IMR-90 (cell line): ENCODE measurements at regions not wholly inside any gene's neighbourhood (a gene's known extent, or its start where the extent isn't known, plus 50 kb on each side); places are given as distances from the start of the nearest gene placed in this dataset.

Source experiments
- ATAC-seq: fragments of 200-7000 bp; cut with Tn5 transposase; 2 replicates; pipeline ENCODE4 v1.9.1; 2020; ENCODE audit warnings: low read depth, mild to moderate bottlenecking, moderate library complexity
- BruUV-seq: library from RNA; stranded (reverse); fragments of 400-500 nt; replicated peaks from 2 replicates; lab custom pipeline; 2021; lab: Mats Ljungman, UMichigan
- CTCF ChIA-PET: fragments of 300-600 bp; formaldehyde crosslinking; extraction: SDS; loops from one replicate; lab custom pipeline; 2021; ENCODE audit warnings: antibody characterized with exemption; lab: Yijun Ruan, JAX
- POLR2A ChIA-PET: fragments of 300-600 bp; sonication (Branson Sonifier 250); formaldehyde crosslinking; loops from one replicate; lab custom pipeline; 2022; ENCODE audit warnings: antibody characterized with exemption; ENCODE audit not compliant: unreplicated experiment; lab: Charles Lee
- DNase-seq: peaks from one replicate; pipeline ENCODE4 v3.0.0; 2013
- H2AFZ ChIP-seq: replicated peaks from 2 replicates; pipeline ENCODE3; 2013; ENCODE audit warnings: low read length, mild to moderate bottlenecking; ENCODE audit not compliant: poor library complexity
- H2AK5ac ChIP-seq: 2 replicates; pipeline ENCODE4 v1.6.1; 2013; ENCODE audit warnings: low read depth, low read length, inconsistent platforms
- H2AK9ac ChIP-seq: replicated peaks from 2 replicates; pipeline ENCODE3; 2013; ENCODE audit warnings: mild to moderate bottlenecking, low read depth, low read length, moderate library complexity; ENCODE audit not compliant: poor library complexity
- H2BK120ac ChIP-seq: 2 replicates; pipeline ENCODE4 v1.6.1; 2013; ENCODE audit warnings: low read depth, low read length, inconsistent platforms
- H2BK15ac ChIP-seq: 3 replicates; pipeline ENCODE4 v1.6.1; 2013; ENCODE audit warnings: low read depth, low read length, inconsistent platforms
- H2BK20ac ChIP-seq: 2 replicates; pipeline ENCODE4 v1.6.1; 2013; ENCODE audit warnings: low read depth, mild to moderate bottlenecking, inconsistent platforms, low read length, moderate library complexity
- H2BK5ac ChIP-seq: 2 replicates; pipeline ENCODE4 v1.6.1; 2013; ENCODE audit warnings: mild to moderate bottlenecking, low read depth, low read length, inconsistent platforms; ENCODE audit not compliant: poor library complexity, severe bottlenecking
- H3K14ac ChIP-seq: replicated peaks from 2 replicates; pipeline ENCODE4 v1.6.1; 2013; ENCODE audit warnings: low read depth, low read length, inconsistent platforms
- H3K18ac ChIP-seq: 2 replicates; pipeline ENCODE4 v1.6.1; 2013; ENCODE audit warnings: low read depth, low read length, control low read depth
- H3K23ac ChIP-seq: 2 replicates; pipeline ENCODE4 v1.6.1; 2013; ENCODE audit warnings: low read depth, low read length, inconsistent platforms
- H3K27ac ChIP-seq: 2 replicates; pipeline ENCODE4 v1.5.1; 2013; ENCODE audit warnings: mild to moderate bottlenecking, control low read depth, low read length; ENCODE audit not compliant: insufficient read depth
- H3K27me3 ChIP-seq: 2 replicates; pipeline ENCODE4 v1.6.1; 2013; ENCODE audit warnings: low read length; ENCODE audit not compliant: control insufficient read depth, insufficient read depth
- H3K36me3 ChIP-seq: 2 replicates; pipeline ENCODE4 v1.6.1; 2013; ENCODE audit warnings: low read length, mixed read lengths; ENCODE audit not compliant: control insufficient read depth, insufficient read depth
- H3K4ac ChIP-seq: 2 replicates; pipeline ENCODE4 v1.6.1; 2013; ENCODE audit warnings: low read depth, low read length, inconsistent platforms
- H3K4me1 ChIP-seq: 2 replicates; pipeline ENCODE4 v1.6.1; 2013; ENCODE audit warnings: low read length, mixed read lengths; ENCODE audit not compliant: control insufficient read depth, insufficient read depth
- H3K4me2 ChIP-seq: 2 replicates; pipeline ENCODE4 v1.6.1; 2013; ENCODE audit warnings: low read depth, mild to moderate bottlenecking, control low read depth, low read length, moderate library complexity
- H3K4me3 ChIP-seq: 2 replicates; pipeline ENCODE4 v1.5.1; 2013; ENCODE audit warnings: low read depth, mild to moderate bottlenecking, control low read depth, low read length, moderate library complexity; ENCODE audit not compliant: insufficient read depth
- H3K56ac ChIP-seq: 2 replicates; pipeline ENCODE4 v1.6.1; 2013; ENCODE audit warnings: low read length, inconsistent platforms; ENCODE audit not compliant: insufficient read depth; ENCODE audit errors: extremely low read depth
- H3K79me1 ChIP-seq, 2 experiments: 2 replicates each; pipeline ENCODE4 v1.6.1; 2013; ENCODE audit warnings: low read length in 2 of 2, inconsistent platforms in 1 of 2, low read depth in 1 of 2
- H3K9ac ChIP-seq: 2 replicates; pipeline ENCODE4 v1.6.1; 2013; ENCODE audit warnings: low read depth, low read length, control low read depth
- H3K9me1 ChIP-seq: 2 replicates; pipeline ENCODE4 v1.6.1; 2013; ENCODE audit warnings: low read length, inconsistent platforms; ENCODE audit not compliant: insufficient read depth
- H3K9me3 ChIP-seq: 2 replicates; pipeline ENCODE4 v1.6.1; 2013; ENCODE audit warnings: low read length; ENCODE audit not compliant: control insufficient read depth, insufficient read depth
- H4K20me1 ChIP-seq: 2 replicates; pipeline ENCODE4 v1.6.1; 2013; ENCODE audit warnings: low read length, inconsistent platforms; ENCODE audit not compliant: insufficient read depth
- H4K5ac ChIP-seq: 2 replicates; pipeline ENCODE4 v1.6.1; 2013; ENCODE audit warnings: mild to moderate bottlenecking, low read depth, low read length, control low read depth
- H4K8ac ChIP-seq, 2 experiments: 2 replicates each; pipeline ENCODE4 v1.6.1; 2013; ENCODE audit warnings: low read depth in 2 of 2, low read length in 2 of 2, control low read depth in 1 of 2, inconsistent platforms in 1 of 2
- H4K91ac ChIP-seq: 2 replicates; pipeline ENCODE4 v1.6.1; 2013; ENCODE audit warnings: low read depth, low read length, inconsistent platforms; ENCODE audit not compliant: insufficient read depth
- CEBPB ChIP-seq: IDR thresholded peaks from 2 replicates; pipeline ENCODE4 v1.6.1; 2012; ENCODE audit warnings: low read depth, low read length, improper control_type of control experiment
- FOS ChIP-seq: fragments of 150-350 bp; IDR thresholded peaks from 2 replicates; pipeline ENCODE4 v1.6.1; 2016; ENCODE audit warnings: low read depth, low read length
- NFE2L2 ChIP-seq: fragments of 150-350 bp; IDR thresholded peaks from 2 replicates; pipeline ENCODE4 v1.6.1; 2016; ENCODE audit warnings: low read depth, mild to moderate bottlenecking, low read length
- RAD21 ChIP-seq: IDR thresholded peaks from 2 replicates; pipeline ENCODE4 v1.6.1; 2012; ENCODE audit warnings: low read length, improper control_type of control experiment
- RFX5 ChIP-seq: IDR thresholded peaks from 2 replicates; pipeline ENCODE4 v1.8.0; 2012; ENCODE audit warnings: low read depth, mild to moderate bottlenecking, low read length, moderate library complexity
- WGBS, 2 experiments: methylation state at CpG; one replicate each; pipeline versions ENCODE4 v1.1.5 to v1.1.7; 2013; ENCODE audit warnings: missing lambda C conversion rate in 2 of 2; ENCODE audit not compliant: insufficient read length in 1 of 2; ENCODE audit errors: extremely low coverage in 2 of 2; 5-methylcytosine and 5-hydroxymethylcytosine counted together
- dilution Hi-C: fragments of 300-500 bp; cut with HindIII; formaldehyde crosslinking; loops from one replicate; pipeline ENCODE4 v1.14.3; 2018; ENCODE audit warnings: low sequenced_read_pairs; ENCODE audit not compliant: unreplicated experiment
- in situ Hi-C: fragments of 300-500 bp; cut with MboI; formaldehyde crosslinking; loops from 3 replicates; pipeline ENCODE4 v1.14.3; 2019; ENCODE audit warnings: low sequenced_read_pairs, inconsistent platforms, mixed read lengths
- intact Hi-C: fragments of 100-400 bp; cut with micrococcal nuclease; formaldehyde crosslinking; loops from 2 replicates; pipeline ENCODE4 v1.10.0; 2022

DNA sequence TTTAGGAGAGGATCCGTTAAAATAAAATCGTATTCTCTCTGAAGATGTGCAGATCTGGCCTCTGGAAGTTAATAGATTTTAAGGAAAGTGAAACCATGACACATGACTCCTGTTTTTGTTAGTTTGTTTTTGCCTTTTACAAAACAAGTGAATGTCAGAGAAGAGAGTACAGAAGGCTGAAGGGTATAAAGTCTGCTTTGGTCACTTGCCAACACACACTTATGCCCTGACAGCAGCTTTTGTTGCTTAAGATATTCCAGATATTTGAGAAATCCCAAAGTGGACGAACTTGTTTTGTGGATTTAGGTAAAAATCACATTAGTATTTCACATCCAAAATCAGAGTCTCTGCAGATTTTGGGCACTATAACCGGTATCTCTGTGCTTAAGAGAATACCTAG is 192.4 kb upstream of the RASGEF1B start:
- Histone ChIP-seq H3K4ac (no peak overlapping the region), H3K4me1 (no peaks in the 10 kb centered on the region), H2BK5ac (no peak overlapping the region), H3K27ac (no peak overlapping the region), H3K23ac (no peak overlapping the region), H3K4me2 (no peak overlapping the region), H3K9ac (no peak overlapping the region), H3K18ac (no peak overlapping the region), H3K36me3 (no peaks in the 10 kb centered on the region), H2BK20ac (no peak overlapping the region), H3K56ac (no peak overlapping the region), H4K8ac (no peak overlapping the region), H3K4me3 (no peak overlapping the region), H3K79me1 (no peaks in the 10 kb centered on the region), H4K20me1 (no peaks in the 10 kb centered on the region), H3K27me3 (no peaks in the 10 kb centered on the region), H2AK5ac (no peak overlapping the region), H2BK15ac (no peak overlapping the region), H2AFZ (no peak overlapping the region), H3K9me3 (no peaks in the 10 kb centered on the region), H3K9me1 (no peaks in the 10 kb centered on the region), H3K14ac (no peak overlapping the region), H2BK120ac (no peak overlapping the region), H4K5ac (no peak overlapping the region), H4K91ac (no peak overlapping the region), H2AK9ac (no peak overlapping the region)
- ChIA-PET CTCF (no interaction called here), POLR2A (no interaction called here)
- dilution Hi-C loops = no loop called here
- intact Hi-C loops = no loop called here
- DNase-seq (no peak), ATAC-seq (no peak)
- in situ Hi-C loops = no loop called here
- BruUV-seq = no TSS peak
- WGBS, 2 experiments = no CpG with 5 or more reads among the region's 4 CpGs
- no peak for TF ChIP-seq NFE2L2
- TF ChIP-seq RAD21 = no peak
- no peak for TF ChIP-seq CEBPB
- no peak for TF ChIP-seq RFX5
- TF ChIP-seq FOS = no peak
